SK-N-SH (cell line): ENCODE measurements at regions not wholly inside any gene's neighbourhood (a gene's known extent, or its start where the extent isn't known, plus 50 kb on each side); places are given as distances from the start of the nearest gene placed in this dataset.

Experiments
- CTCF ChIA-PET: fragments of 300-600, 350-600 bp; formaldehyde crosslinking; extraction: SDS; loops from one replicate; lab custom pipeline; 2021; lab: Yijun Ruan, JAX
- POLR2A ChIA-PET: fragments of 350-600 bp; sonication (Branson Sonifier 250); formaldehyde crosslinking; extraction: SDS; loops from one replicate; lab custom pipeline; 2020; ENCODE audit warnings: antibody characterized with exemption, inconsistent platforms; lab: Yijun Ruan, JAX
- DNase-seq: peaks from one replicate; pipeline ENCODE4 v3.0.0; 2012
- H2AFZ ChIP-seq: fragments of 200-600 bp; sonication (generic); 2 replicates; pipeline ENCODE4 v1.8.1; 2016; ENCODE audit warnings: antibody characterized with exemption, mild to moderate bottlenecking, low read depth
- H3F3A ChIP-seq: fragments of 200-600 bp; sonication (generic); replicated peaks from 2 replicates; pipeline ENCODE3; 2016; ENCODE audit warnings: antibody characterized with exemption, mild to moderate bottlenecking; ENCODE audit not compliant: insufficient read depth
- H3K27ac ChIP-seq, 2 experiments: fragments of 200-500 bp in 1 of 2; fragments of 200-600 bp in 1 of 2; sonication (Bioruptor generic) in 1 of 2; sonication (generic), shearing (Covaris generic) in 1 of 2; 2 replicates each; pipeline versions ENCODE4 v1.5.1 to v1.6.1; 2014 to 2016; ENCODE audit warnings: low read depth in 2 of 2, inconsistent platforms in 1 of 2, low read length in 1 of 2, mild to moderate bottlenecking in 1 of 2, mixed read lengths in 1 of 2
- H3K27me3 ChIP-seq: fragments of 200-600 bp; sonication (generic), shearing (Covaris generic); 2 replicates; pipeline ENCODE4 v1.6.1; 2016; ENCODE audit warnings: mixed run types; ENCODE audit not compliant: insufficient read depth
- H3K36me3 ChIP-seq, 2 experiments: fragments of 200-500 bp in 1 of 2; fragments of 200-600 bp in 1 of 2; sonication (Bioruptor generic) in 1 of 2; sonication (generic) in 1 of 2; replicated peaks in 1 of 2; 2 replicates each; pipeline versions ENCODE3 to v1.5.1; 2014 to 2016; ENCODE audit warnings: low read length in 1 of 2, mild to moderate bottlenecking in 1 of 2; ENCODE audit not compliant: insufficient read depth in 2 of 2, control insufficient read depth in 1 of 2
- H3K4me1 ChIP-seq, 2 experiments: fragments of 200-500 bp in 1 of 2; fragments of 200-600 bp in 1 of 2; sonication (Bioruptor generic) in 1 of 2; sonication (generic), shearing (Covaris generic) in 1 of 2; 2 replicates each; pipeline versions ENCODE4 v1.5.1 to v1.6.1; 2014 to 2016; ENCODE audit warnings: low read depth in 1 of 2, low read length in 1 of 2, mixed run types in 1 of 2; ENCODE audit not compliant: insufficient read depth in 2 of 2, control insufficient read depth in 1 of 2
- H3K4me2 ChIP-seq: fragments of 200-600 bp; sonication (generic), shearing (Covaris generic); 2 replicates; pipeline ENCODE4 v1.6.1; 2017; ENCODE audit warnings: mixed run types
- H3K4me3 ChIP-seq, 2 experiments: fragments of 200-500 bp in 1 of 2; fragments of 200-600 bp in 1 of 2; sonication (Bioruptor generic) in 1 of 2; sonication (generic), shearing (Covaris generic) in 1 of 2; 2 replicates each; pipeline versions ENCODE4 v1.5.1 to v1.8.1; 2014 to 2016; ENCODE audit warnings: low read depth in 2 of 2, inconsistent platforms in 1 of 2, low read length in 1 of 2, mild to moderate bottlenecking in 1 of 2, mixed read lengths in 1 of 2, moderate library complexity in 1 of 2
- H3K79me2 ChIP-seq: fragments of 200-600 bp; sonication (generic); 2 replicates; pipeline ENCODE4 v1.8.1; 2017; ENCODE audit warnings: mild to moderate bottlenecking; ENCODE audit not compliant: insufficient read depth
- H3K9ac ChIP-seq: fragments of 200-600 bp; sonication (generic); 2 replicates; pipeline ENCODE4 v1.6.1; 2017; ENCODE audit warnings: mixed run types
- H3K9me2 ChIP-seq: fragments of 200-600 bp; sonication (generic); 2 replicates; pipeline ENCODE4 v1.6.1; 2017; ENCODE audit warnings: mixed run types
- H3K9me3 ChIP-seq: fragments of 200-600 bp; sonication (generic); 2 replicates; pipeline ENCODE4 v1.6.1; 2017; ENCODE audit warnings: mixed run types, mild to moderate bottlenecking, moderate library complexity
- H4K20me1 ChIP-seq: fragments of 200-600 bp; sonication (generic); 2 replicates; pipeline ENCODE4 v1.6.1; 2017; ENCODE audit warnings: mild to moderate bottlenecking, mixed run types; ENCODE audit not compliant: insufficient read depth
- CHD2 ChIP-seq: fragments of 150-350 bp; IDR thresholded peaks from 2 replicates; pipeline ENCODE4 v1.6.1; 2018; ENCODE audit warnings: low read length; ENCODE audit not compliant: partially characterized antibody
- ELF1 ChIP-seq: IDR thresholded peaks from 2 replicates; pipeline ENCODE4 v1.4.0; 2012
- FOXJ3 ChIP-seq: sonication (generic); formaldehyde crosslinking; IDR thresholded peaks from 2 replicates; pipeline ENCODE4 v1.5.1; 2020; ENCODE audit warnings: mild to moderate bottlenecking, missing genetic modification reagents
- IRF3 ChIP-seq: fragments of 150-350 bp; IDR thresholded peaks from 2 replicates; pipeline ENCODE4 v1.6.1; 2016; ENCODE audit warnings: mild to moderate bottlenecking, low read depth, low read length
- NRF1 ChIP-seq: IDR thresholded peaks from 2 replicates; pipeline ENCODE4 v1.6.1; 2012; ENCODE audit warnings: low read depth, mild to moderate bottlenecking, low read length
- POLR2AphosphoS5 ChIP-seq: IDR thresholded peaks from 2 replicates; pipeline ENCODE4 v1.6.1; 2012; ENCODE audit warnings: low read depth, low read length
- REST ChIP-seq: IDR thresholded peaks from 2 replicates; pipeline ENCODE4 v1.6.1; 2012; ENCODE audit warnings: mild to moderate bottlenecking, low read depth, low read length, moderate library complexity
- RFX5 ChIP-seq: IDR thresholded peaks from 2 replicates; pipeline ENCODE4 v1.6.1; 2012; ENCODE audit warnings: mild to moderate bottlenecking, improper control_type of control experiment, low read length
- SIN3A ChIP-seq: IDR thresholded peaks from 2 replicates; pipeline ENCODE4 v1.6.1; 2012; ENCODE audit warnings: low read depth, mild to moderate bottlenecking, low read length, moderate library complexity, borderline replicate concordance
- SMC3 ChIP-seq: IDR thresholded peaks from 2 replicates; pipeline ENCODE4 v1.6.1; 2012; ENCODE audit warnings: low read depth, low read length, improper control_type of control experiment
- USF1 ChIP-seq: IDR thresholded peaks from 2 replicates; pipeline ENCODE4 v1.4.0; 2012; ENCODE audit warnings: low read depth, borderline replicate concordance
- USF2 ChIP-seq: fragments of 150-350 bp; IDR thresholded peaks from 2 replicates; pipeline ENCODE4 v1.6.1; 2017; ENCODE audit warnings: antibody characterized with exemption, low read length, low read depth, borderline replicate concordance
- WGBS: methylation state at CpG from one replicate; pipeline ENCODE4 v1.1.6; 2017; ENCODE audit warnings: low lambda C conversion rate; 5-methylcytosine and 5-hydroxymethylcytosine counted together

- no peaks in the 10 kb centered on the region for H3K9me2 ChIP-seq
- CTCF ChIA-PET: no interaction called here
Observed at GRCh38 chr3:78183906-78184599, 1144.2 kb downstream of the ROBO2 start.

More at GRCh38 chr3:78183906-78184599, 1144.2 kb downstream of the ROBO2 start:
- Histone ChIP-seq H3K36me3 (no peaks in the 10 kb centered on the region), H2AFZ (no peak overlapping the region), H3K4me1 (no peaks in the 10 kb centered on the region; a peak in 1 of 4 replicates), H3K4me2 (no peak overlapping the region), H3K79me2 (no peaks in the 10 kb centered on the region), H3K27me3 (no peaks in the 10 kb centered on the region), H3K9me3 (no peaks in the 10 kb centered on the region), H4K20me1 (no peaks in the 10 kb centered on the region), H3K27ac (no peak overlapping the region), H3K9ac (no peak overlapping the region), H3K4me3 (no peak overlapping the region), H3F3A (no peaks in the 10 kb centered on the region)
- TF ChIP-seq USF1 (no peak), SIN3A (no peak), POLR2AphosphoS5 (no peak), REST (no peak), ELF1 (no peak), USF2 (no peak), CHD2 (no peak), FOXJ3 (CRISPR knock-in tag) (no peak), SMC3 (no peak), RFX5 (no peak), NRF1 (no peak), IRF3 (no peak)
- POLR2A ChIA-PET: no interaction called here
- no peak for DNase-seq
- 68% methylated on average over 7 of the region's 7 CpGs for WGBS
